ENCODE measurements at regions not wholly inside any gene's neighbourhood (a gene's known extent, or its start where the extent isn't known, plus 50 kb on each side); places are given as distances from the start of the nearest gene placed in this dataset.

- TF ChIP-seq POLR2AphosphoS5 (IDR thresholded peaks at IDR 0.05) (no peak), CTCF (IDR thresholded peaks at IDR 0.05) (no peak), POLR2A (IDR thresholded peaks at IDR 0.05) (no peak)
These were observed 119.2 kb upstream of the HDAC4 start for GRCh38 chr2:239519921-239520585.

All from suprapubic skin (tissue), 4 donors.